ENCODE measurements at regions not wholly inside any gene's neighbourhood (a gene's known extent, or its start where the extent isn't known, plus 50 kb on each side); places are given as distances from the start of the nearest gene placed in this dataset.

DNA sequence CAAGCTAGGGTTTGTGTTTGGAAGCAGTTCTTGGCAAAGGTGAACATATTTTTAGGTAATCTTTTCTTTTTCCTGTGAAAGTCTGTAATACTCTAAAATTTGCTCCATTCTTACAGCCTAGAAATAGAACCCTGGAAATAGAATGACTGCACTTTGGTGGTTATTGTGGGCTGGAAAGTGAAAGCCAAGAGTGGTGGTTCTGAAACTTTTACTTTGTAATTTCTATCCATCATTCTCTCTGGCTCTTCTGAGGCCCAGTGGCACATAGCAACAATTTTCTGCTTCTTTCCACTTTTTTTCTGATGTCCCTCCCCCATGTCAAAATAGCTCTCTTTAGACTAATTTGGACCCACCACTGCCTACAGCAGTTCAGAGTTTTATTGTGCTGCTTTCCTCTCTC, 300.4 kb upstream of the RPS6KA3 start:
- ChIA-PET CTCF (no interaction called here), POLR2A (no interaction called here)
- no peak overlapping the region for H3K4me3 ChIP-seq (ENCODE audit: low read depth, low read length)
- TF ChIP-seq, protein P1, sequence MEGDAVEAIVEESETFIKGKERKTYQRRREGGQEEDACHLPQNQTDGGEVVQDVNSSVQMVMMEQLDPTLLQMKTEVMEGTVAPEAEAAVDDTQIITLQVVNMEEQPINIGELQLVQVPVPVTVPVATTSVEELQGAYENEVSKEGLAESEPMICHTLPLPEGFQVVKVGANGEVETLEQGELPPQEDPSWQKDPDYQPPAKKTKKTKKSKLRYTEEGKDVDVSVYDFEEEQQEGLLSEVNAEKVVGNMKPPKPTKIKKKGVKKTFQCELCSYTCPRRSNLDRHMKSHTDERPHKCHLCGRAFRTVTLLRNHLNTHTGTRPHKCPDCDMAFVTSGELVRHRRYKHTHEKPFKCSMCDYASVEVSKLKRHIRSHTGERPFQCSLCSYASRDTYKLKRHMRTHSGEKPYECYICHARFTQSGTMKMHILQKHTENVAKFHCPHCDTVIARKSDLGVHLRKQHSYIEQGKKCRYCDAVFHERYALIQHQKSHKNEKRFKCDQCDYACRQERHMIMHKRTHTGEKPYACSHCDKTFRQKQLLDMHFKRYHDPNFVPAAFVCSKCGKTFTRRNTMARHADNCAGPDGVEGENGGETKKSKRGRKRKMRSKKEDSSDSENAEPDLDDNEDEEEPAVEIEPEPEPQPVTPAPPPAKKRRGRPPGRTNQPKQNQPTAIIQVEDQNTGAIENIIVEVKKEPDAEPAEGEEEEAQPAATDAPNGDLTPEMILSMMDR (IDR thresholded peaks at IDR 0.05; ENCODE audit: insufficient read depth, low read depth, low read length), result no peak
- no peak for DNase-seq (ENCODE audit: low read depth)
- H3K36me3 ChIP-seq (ENCODE audit: control insufficient read depth, insufficient read depth, low read length), result no peaks in the 10 kb centered on the region
- H3K27me3 ChIP-seq (ENCODE audit: control insufficient read depth, insufficient read depth, low read length), result no peaks in the 10 kb centered on the region

DNA sequence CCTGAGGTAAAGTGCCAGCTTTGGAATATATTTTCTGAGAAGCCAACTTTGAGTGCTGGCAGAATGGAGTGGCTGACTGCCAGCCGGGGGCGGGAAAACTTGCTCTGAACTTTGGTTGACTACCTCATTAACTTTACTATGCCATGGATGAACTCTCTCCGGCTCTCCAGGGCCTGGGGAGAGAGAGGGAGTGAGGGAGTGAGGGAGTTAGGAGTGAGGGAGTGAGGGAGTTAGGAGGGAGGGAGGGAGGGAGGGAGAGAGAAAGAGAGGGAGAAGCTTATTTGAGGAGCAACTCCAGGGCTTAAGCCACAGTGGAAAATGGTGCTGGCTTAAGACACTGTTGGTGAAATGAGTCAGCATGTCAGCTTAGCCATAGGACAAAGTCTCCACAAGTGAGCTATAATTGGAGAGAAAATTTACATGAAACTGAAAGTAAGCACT, 280.9 kb upstream of the RPS6KA3 start:
- DNase-seq (ENCODE audit: low read depth), result no peak
- Histone ChIP-seq H3K36me3 (ENCODE audit: control insufficient read depth, insufficient read depth, low read length) (no peaks in the 10 kb centered on the region), H3K27me3 (ENCODE audit: control insufficient read depth, insufficient read depth, low read length) (no peaks in the 10 kb centered on the region), H3K4me3 (ENCODE audit: low read depth, low read length) (no peak overlapping the region)
- TF ChIP-seq, protein P1 (IDR thresholded peaks at IDR 0.05; ENCODE audit: insufficient read depth, low read depth, low read length), result no peak
- ChIA-PET POLR2A (no interaction called here), CTCF (no interaction called here)

DNA sequence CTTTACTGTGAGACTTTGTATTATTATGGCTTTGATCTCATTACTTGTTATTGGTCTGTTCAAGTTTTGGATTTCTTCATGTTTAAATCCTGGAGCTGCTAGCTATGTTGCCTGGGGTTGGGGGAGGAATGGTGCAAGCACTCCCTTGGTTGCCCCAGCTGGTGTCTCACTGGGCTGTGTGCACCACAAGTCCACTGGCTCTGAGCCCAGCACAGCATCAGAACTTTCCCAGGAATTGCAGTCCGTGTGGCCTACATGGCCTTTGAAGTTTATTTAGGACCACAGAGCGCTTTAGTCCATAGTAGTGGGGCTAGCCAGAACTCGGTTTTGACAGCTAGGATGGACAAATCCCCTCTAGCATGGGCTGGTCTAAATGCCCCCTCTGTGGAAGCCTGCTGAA, 278.8 kb upstream of the RPS6KA3 start:
- TF ChIP-seq, protein P1 (IDR thresholded peaks at IDR 0.05; ENCODE audit: insufficient read depth, low read depth, low read length), result no peak
- Histone ChIP-seq H3K4me3 (ENCODE audit: low read depth, low read length) (no peak overlapping the region), H3K27me3 (ENCODE audit: control insufficient read depth, insufficient read depth, low read length) (no peaks in the 10 kb centered on the region), H3K36me3 (ENCODE audit: control insufficient read depth, insufficient read depth, low read length) (no peaks in the 10 kb centered on the region)
- POLR2A ChIA-PET, result no interaction called here
- CTCF ChIA-PET, result no interaction called here
- DNase-seq (ENCODE audit: low read depth), result no peak

GRCh38 chrX:20542072-20542471, 275.4 kb upstream of the RPS6KA3 start:
- Histone ChIP-seq H3K27me3 (ENCODE audit: control insufficient read depth, insufficient read depth, low read length) (no peaks in the 10 kb centered on the region), H3K36me3 (ENCODE audit: control insufficient read depth, insufficient read depth, low read length) (no peaks in the 10 kb centered on the region), H3K4me3 (ENCODE audit: low read depth, low read length) (no peak overlapping the region)
- CTCF ChIA-PET, result no interaction called here
- POLR2A ChIA-PET, result no interaction called here
- DNase-seq (ENCODE audit: low read depth), result no peak
- TF ChIP-seq, protein P1 (IDR thresholded peaks at IDR 0.05; ENCODE audit: insufficient read depth, low read depth, low read length), result no peak

DNA sequence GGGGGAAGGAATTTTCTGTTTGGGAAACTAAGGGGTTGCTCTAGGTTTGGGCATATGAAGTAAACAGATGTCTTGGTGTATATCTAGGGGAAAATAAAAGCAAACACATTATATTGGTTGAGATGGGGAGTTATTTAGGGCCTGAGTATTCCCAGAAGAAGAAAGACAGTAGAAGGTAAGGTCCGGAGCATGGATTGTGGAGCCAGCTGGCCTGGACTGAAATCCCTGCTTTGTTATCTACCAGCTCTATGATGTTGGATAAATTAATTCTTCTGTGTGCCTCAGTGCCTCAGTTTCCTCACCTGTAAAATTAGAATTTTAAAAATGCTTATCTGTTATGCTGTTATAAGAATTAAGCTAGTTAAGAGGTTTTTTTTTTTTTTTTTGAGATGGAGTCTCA, 272.3 kb upstream of the RPS6KA3 start:
- TF ChIP-seq, protein P1 (IDR thresholded peaks at IDR 0.05; ENCODE audit: insufficient read depth, low read depth, low read length), result no peak
- no peak for DNase-seq (ENCODE audit: low read depth)
- H3K4me3 ChIP-seq (ENCODE audit: low read depth, low read length), result no peak overlapping the region
- no peaks in the 10 kb centered on the region for H3K36me3 ChIP-seq (ENCODE audit: control insufficient read depth, insufficient read depth, low read length)
- no peaks in the 10 kb centered on the region for H3K27me3 ChIP-seq (ENCODE audit: control insufficient read depth, insufficient read depth, low read length)
- POLR2A ChIA-PET, result no interaction called here
- CTCF ChIA-PET, result interaction anchor here (0.6 kb wide), 1 partner anchor 191 kb away, joined by 3 read pairs; no protein-coding TSS in a partner anchor

All from BJ (cell line).